ENCODE measurements at regions not wholly inside any gene's neighbourhood (a gene's known extent, or its start where the extent isn't known, plus 50 kb on each side); places are given as distances from the start of the nearest gene placed in this dataset.

GRCh38 chr4:106495476-106495875 lies 126.9 kb upstream of the GIMD1 start:
- TF ChIP-seq GATA2 (IDR thresholded peaks at IDR 0.05; ENCODE audit: low read depth, low read length) (no peak), GATA3 (IDR thresholded peaks at IDR 0.05; ENCODE audit: low read depth, low read length) (no peak)

Measured in SH-SY5Y (cell line).